Liver (tissue), 8 donors: ENCODE measurements at regions not wholly inside any gene's neighbourhood (a gene's known extent, or its start where the extent isn't known, plus 50 kb on each side); places are given as distances from the start of the nearest gene placed in this dataset.

Experiments
- DNase-seq: peaks from one replicate; pipeline ENCODE4 v3.0.0-alpha.2; 2017; ENCODE audit warnings: low spot score
- H3K27ac ChIP-seq, 2 donors: one replicate each; pipeline ENCODE4 v1.7.0; 2013; ENCODE audit warnings: inconsistent platforms in 2 of 2, low read length in 2 of 2, control low read depth in 1 of 2, low read depth in 1 of 2, mild to moderate bottlenecking in 1 of 2
- H3K27me3 ChIP-seq, 4 donors: one replicate each; pipeline versions ENCODE4 v1.6.1 to v1.7.0; 2013; ENCODE audit warnings: low read length in 3 of 4, inconsistent platforms in 1 of 4, mild to moderate bottlenecking in 1 of 4, moderate library complexity in 1 of 4; ENCODE audit not compliant: control insufficient read depth in 4 of 4, insufficient read depth in 4 of 4
- H3K36me3 ChIP-seq, 4 donors: one replicate each; pipeline versions ENCODE4 v1.6.1 to v1.7.0; 2013; ENCODE audit warnings: low read length in 3 of 4, mild to moderate bottlenecking in 3 of 4, low read depth in 1 of 4, moderate library complexity in 1 of 4; ENCODE audit not compliant: control insufficient read depth in 4 of 4, insufficient read depth in 3 of 4
- H3K4me1 ChIP-seq, 4 donors: one replicate each; pipeline versions ENCODE4 v1.6.1 to v1.7.0; 2013; ENCODE audit warnings: low read length in 3 of 4, mild to moderate bottlenecking in 3 of 4, moderate library complexity in 1 of 4; ENCODE audit not compliant: control insufficient read depth in 4 of 4, insufficient read depth in 4 of 4
- H3K4me3 ChIP-seq, 3 donors: one replicate each; pipeline versions ENCODE4 v1.6.1 to v1.7.0; 2013; ENCODE audit warnings: low read length in 3 of 3, control low read depth in 1 of 3, low read depth in 1 of 3, mild to moderate bottlenecking in 1 of 3
- H3K9ac ChIP-seq, 2 donors: one replicate each; pipeline ENCODE4 v1.7.0; 2013; ENCODE audit warnings: low read length in 2 of 2, mild to moderate bottlenecking in 2 of 2, moderate library complexity in 2 of 2, control low read depth in 1 of 2, low read depth in 1 of 2
- H3K9me3 ChIP-seq, 4 donors: one replicate each; pipeline versions ENCODE4 v1.6.1 to v1.7.0; 2013; ENCODE audit warnings: low read length in 3 of 4; ENCODE audit not compliant: control insufficient read depth in 4 of 4
- CTCF ChIP-seq: fragments of 150-350 bp; IDR thresholded peaks from 2 replicates; pipeline ENCODE4 v1.5.1; 2017; ENCODE audit warnings: improper control_type of control experiment, low read depth, low read length; ENCODE audit not compliant: missing input control
- EGR1 ChIP-seq, 2 donors: IDR thresholded peaks; 2 replicates each; pipeline ENCODE4 v1.6.1; 2016 to 2018; ENCODE audit warnings: antibody characterized with exemption in 2 of 2, low read depth in 2 of 2
- FOXA2 ChIP-seq: IDR thresholded peaks from 2 replicates; pipeline ENCODE4 v1.6.1; 2016; ENCODE audit warnings: antibody characterized with exemption
- GABPA ChIP-seq, 2 donors: IDR thresholded peaks in 1 of 2; conservative IDR thresholded peaks in 1 of 2; 2 replicates each; pipeline ENCODE4 v1.6.1; 2016; ENCODE audit warnings: antibody characterized with exemption in 2 of 2, mild to moderate bottlenecking in 1 of 2, moderate library complexity in 1 of 2
- HNF4G ChIP-seq: IDR thresholded peaks from 2 replicates; pipeline ENCODE4 v1.6.1; 2016; ENCODE audit warnings: antibody characterized with exemption
- JUND ChIP-seq, 2 donors: IDR thresholded peaks; 2 replicates each; pipeline ENCODE4 v1.6.1; 2016; ENCODE audit warnings: antibody characterized with exemption in 2 of 2
- MAX ChIP-seq: IDR thresholded peaks from 2 replicates; pipeline ENCODE4 v1.6.1; 2016; ENCODE audit warnings: antibody characterized with exemption
- NR2F2 ChIP-seq: IDR thresholded peaks from 2 replicates; pipeline ENCODE4 v1.6.1; 2016; ENCODE audit warnings: antibody characterized with exemption
- RAD21 ChIP-seq, 2 donors: IDR thresholded peaks; 2 replicates each; pipeline ENCODE4 v1.6.1; 2016; ENCODE audit warnings: antibody characterized with exemption in 2 of 2, mild to moderate bottlenecking in 2 of 2
- REST ChIP-seq: IDR thresholded peaks from 2 replicates; pipeline ENCODE4 v1.6.1; 2016; ENCODE audit warnings: antibody characterized with exemption, mild to moderate bottlenecking
- RXRA ChIP-seq, 2 donors: IDR thresholded peaks; 2 replicates each; pipeline ENCODE4 v1.6.1; 2017 to 2018; ENCODE audit warnings: antibody characterized with exemption in 2 of 2, mild to moderate bottlenecking in 1 of 2
- SP1 ChIP-seq: IDR thresholded peaks from 2 replicates; pipeline ENCODE4 v1.6.1; 2018; ENCODE audit warnings: antibody characterized with exemption, mild to moderate bottlenecking
- TAF1 ChIP-seq: conservative IDR thresholded peaks from 2 replicates; pipeline ENCODE4 v1.6.1; 2016; ENCODE audit warnings: antibody characterized with exemption, mild to moderate bottlenecking
- YY1 ChIP-seq: IDR thresholded peaks from 2 replicates; pipeline ENCODE4 v1.6.1; 2016; ENCODE audit warnings: antibody characterized with exemption, mild to moderate bottlenecking
- ZBTB33 ChIP-seq: IDR thresholded peaks from 2 replicates; pipeline ENCODE4 v1.6.1; 2016; ENCODE audit warnings: antibody characterized with exemption
- WGBS: extraction: QIAGEN DNeasy Blood & Tissue Kit; methylation state at CpG from one replicate; pipeline ENCODE4 v1.1.7; 2013; 5-methylcytosine and 5-hydroxymethylcytosine counted together
- TF ChIP-seq, protein P1 (sequence below): IDR thresholded peaks from 2 replicates; pipeline ENCODE4 v1.6.1; 2016; ENCODE audit warnings: antibody characterized with exemption
- donor health status: healthy.
- donor health status: healthy.
- donor health status: healthy.
- donor health status: healthy.
- donor health status: healthy.

DNA sequence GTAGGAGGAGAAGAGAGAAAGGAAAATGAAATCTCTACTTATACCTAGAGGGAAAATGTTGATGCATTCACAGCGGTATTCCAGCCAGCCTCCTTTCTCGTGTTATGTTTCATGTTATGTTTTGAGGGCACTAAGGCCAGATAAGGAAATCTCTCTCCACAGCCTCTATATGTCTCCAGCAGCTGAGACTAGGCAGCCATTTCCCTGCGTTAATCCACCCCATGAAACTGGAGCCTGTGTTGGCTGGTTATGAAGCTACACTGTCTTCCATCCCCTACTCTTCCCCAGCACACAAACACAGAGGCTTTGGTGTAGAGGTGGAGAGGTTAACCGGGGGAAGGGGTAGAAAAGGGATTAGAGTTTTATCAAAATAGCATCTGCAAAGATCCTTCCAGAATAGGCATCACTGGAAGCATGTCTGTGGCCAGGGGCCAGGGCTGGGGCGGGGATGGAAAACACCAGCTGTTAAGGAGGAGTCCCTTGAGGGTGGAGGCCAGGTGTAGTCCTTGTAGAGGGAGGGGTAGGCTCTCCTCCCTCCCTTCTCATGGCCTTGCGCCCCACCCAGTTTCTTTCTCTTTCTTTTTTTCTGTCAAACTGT, 100.9 kb upstream of the TNP1 start:
- H3K27ac ChIP-seq = no peak overlapping the region
- 81% methylated on average over 6 of the region's 6 CpGs for WGBS
- no peak overlapping the region for H3K4me3 ChIP-seq
- no peak overlapping the region for H3K9ac ChIP-seq
- DNase-seq = no peak
- no peaks in the 10 kb centered on the region for H3K36me3 ChIP-seq
- TF ChIP-seq CTCF (no peak), TAF1 (no peak), SP1 (no peak), FOXA2 (no peak), RXRA (IDR thresholded peaks at IDR 0.05) (no peak), ZBTB33 (no peak), NR2F2 (no peak), HNF4G (no peak)
- H3K9me3 ChIP-seq = no peaks in the 10 kb centered on the region
- H3K4me1 ChIP-seq = no peaks in the 10 kb centered on the region
- no peaks in the 10 kb centered on the region for H3K27me3 ChIP-seq

GRCh38 chr2:216959433-216959832, 99.6 kb upstream of the TNP1 start:
- peaks cover 0 to 4% (median 3%) of the 10 kb centered on the region in 4 donors for H3K9me3 ChIP-seq
- no peak overlapping the region for H3K27ac ChIP-seq
- WGBS = 42% methylated on average over 3 of the region's 3 CpGs
- H3K27me3 ChIP-seq = no peaks in the 10 kb centered on the region
- no peak for TF ChIP-seq RAD21 (IDR thresholded peaks at IDR 0.05)
- H3K9ac ChIP-seq = no peak overlapping the region
- no peak overlapping the region for H3K4me3 ChIP-seq
- no peak for DNase-seq
- no peaks in the 10 kb centered on the region for H3K36me3 ChIP-seq
- no peaks in the 10 kb centered on the region for H3K4me1 ChIP-seq

DNA sequence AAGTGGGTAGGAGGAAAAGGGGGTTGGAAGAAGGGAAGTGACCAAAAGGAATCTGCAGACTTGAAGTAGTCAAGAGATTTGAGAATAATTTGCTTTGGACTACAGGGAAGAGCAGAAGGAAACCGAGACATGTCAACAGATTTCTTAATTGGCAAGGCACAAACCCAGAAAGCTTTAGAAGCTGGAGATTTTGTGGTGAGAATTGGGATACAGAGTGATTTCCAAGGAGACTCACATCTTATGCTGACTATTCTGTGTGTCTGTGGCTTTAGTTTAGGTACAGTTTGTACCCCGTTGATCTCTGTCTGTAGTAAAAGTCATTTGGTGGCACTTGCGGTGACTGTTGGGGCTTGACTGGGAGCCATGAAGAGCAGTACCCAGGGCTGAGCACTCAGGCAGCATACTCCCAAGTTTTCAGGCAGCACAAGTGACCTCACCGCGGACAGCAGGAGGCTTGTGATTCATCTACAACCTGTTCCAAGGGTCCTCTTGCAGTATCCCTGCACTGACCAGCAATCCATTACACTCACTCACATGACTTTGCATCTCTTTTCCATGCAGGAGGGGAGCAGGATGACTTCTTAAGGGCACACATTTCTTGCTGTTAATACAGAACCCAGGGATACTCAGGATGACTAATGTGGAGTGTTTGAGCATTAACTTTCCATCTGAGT, 97.1 kb upstream of the TNP1 start:
- Histone ChIP-seq H3K27ac (no peak overlapping the region), H3K4me3 (no peak overlapping the region), H3K9me3 (peaks cover 0 to 6% (median 3%) of the 10 kb centered on the region in 4 donors), H3K4me1 (no peaks in the 10 kb centered on the region), H3K9ac (no peak overlapping the region), H3K27me3 (no peaks in the 10 kb centered on the region), H3K36me3 (no peaks in the 10 kb centered on the region)
- WGBS = 92% methylated on average over 5 of the region's 5 CpGs
- no peak for TF ChIP-seq CTCF
- no peak for TF ChIP-seq HNF4G
- TF ChIP-seq YY1 = no peak
- no peak for TF ChIP-seq REST
- no peak for TF ChIP-seq MAX
- TF ChIP-seq, protein P1, sequence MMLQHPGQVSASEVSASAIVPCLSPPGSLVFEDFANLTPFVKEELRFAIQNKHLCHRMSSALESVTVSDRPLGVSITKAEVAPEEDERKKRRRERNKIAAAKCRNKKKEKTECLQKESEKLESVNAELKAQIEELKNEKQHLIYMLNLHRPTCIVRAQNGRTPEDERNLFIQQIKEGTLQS = no peak
- TF ChIP-seq RAD21 (IDR thresholded peaks at IDR 0.05) = no peak
- no peak for TF ChIP-seq FOXA2
- TF ChIP-seq JUND (IDR thresholded peaks at IDR 0.05) = no peak
- TF ChIP-seq EGR1 (IDR thresholded peaks at IDR 0.05; ENCODE audit: low read depth in 2 of 2) = no peak
- no peak for TF ChIP-seq GABPA (IDR thresholded peaks at IDR 0.05 in 1 of 2, conservative IDR thresholded peaks at IDR 0.05 in 1 of 2)
- no peak for DNase-seq
